ENCODE measurements at regions not wholly inside any gene's neighbourhood (a gene's known extent, or its start where the extent isn't known, plus 50 kb on each side); places are given as distances from the start of the nearest gene placed in this dataset.
"Not testable (repeated sequence)": the region's sequence is repeated elsewhere in the genome, so short reads cannot be mapped to it uniquely, and the experiment has no call there.

DNA sequence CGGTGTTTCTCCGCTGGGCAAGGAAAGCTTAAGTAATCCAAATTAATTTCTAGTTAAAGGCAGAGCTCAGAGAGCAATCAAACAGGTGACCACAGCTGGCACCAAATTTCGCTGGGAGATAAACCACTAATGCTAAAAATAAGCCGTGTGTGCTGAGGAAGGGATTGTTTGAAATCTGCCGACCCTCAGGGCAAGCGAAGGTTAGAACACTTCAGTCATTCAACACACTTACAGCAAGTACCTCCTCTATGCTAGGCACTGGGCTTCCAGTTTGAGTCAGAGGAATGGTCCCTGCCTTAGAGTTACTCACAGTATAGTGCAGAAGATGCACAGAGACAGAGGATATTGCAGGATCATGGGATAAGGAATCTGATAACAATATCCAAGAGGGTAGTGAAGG lies 467.9 kb upstream of the PODXL start:
- Histone ChIP-seq H3K9ac (ENCODE audit: low read length) (no peak overlapping the region), H3K36me3 (ENCODE audit: control insufficient read depth, insufficient read depth, low read length) (no peaks in the 10 kb centered on the region), H3K27ac (ENCODE audit: low read depth, low read length) (no peak overlapping the region), H3K4me1 (ENCODE audit: control insufficient read depth, insufficient read depth, low read length) (no peaks in the 10 kb centered on the region), H3K4me3 (ENCODE audit: low read length) (no peak overlapping the region), H3K27me3 (ENCODE audit: control insufficient read depth, insufficient read depth, low read length) (no peaks in the 10 kb centered on the region)

DNA sequence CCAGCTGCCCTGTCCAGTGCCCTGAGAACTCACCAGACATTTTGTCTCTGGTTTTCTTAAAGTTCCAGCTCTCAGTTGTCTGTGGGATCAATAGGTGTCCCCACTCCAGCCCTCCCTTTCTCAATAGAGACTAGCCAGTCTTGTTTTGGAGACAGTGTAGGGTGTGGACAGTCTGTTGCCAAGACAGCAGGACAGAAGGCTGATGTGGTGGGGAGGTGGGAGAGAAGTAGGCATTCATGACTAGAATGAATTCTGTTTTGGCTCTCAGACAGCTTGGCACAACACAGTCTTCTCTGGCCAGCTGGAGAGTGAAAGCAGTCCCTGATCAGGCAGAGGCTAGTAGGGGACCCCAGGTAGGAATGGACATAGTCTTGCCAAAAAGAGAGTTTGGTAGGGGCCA lies 467.0 kb upstream of the PODXL start:
- Histone ChIP-seq H3K36me3 (ENCODE audit: control insufficient read depth, insufficient read depth, low read length) (no peaks in the 10 kb centered on the region), H3K27me3 (ENCODE audit: control insufficient read depth, insufficient read depth, low read length) (no peaks in the 10 kb centered on the region), H3K9ac (ENCODE audit: low read length) (no peak overlapping the region), H3K4me1 (ENCODE audit: control insufficient read depth, insufficient read depth, low read length) (no peaks in the 10 kb centered on the region), H3K27ac (ENCODE audit: low read depth, low read length) (no peak overlapping the region), H3K4me3 (ENCODE audit: low read length) (no peak overlapping the region)

DNA sequence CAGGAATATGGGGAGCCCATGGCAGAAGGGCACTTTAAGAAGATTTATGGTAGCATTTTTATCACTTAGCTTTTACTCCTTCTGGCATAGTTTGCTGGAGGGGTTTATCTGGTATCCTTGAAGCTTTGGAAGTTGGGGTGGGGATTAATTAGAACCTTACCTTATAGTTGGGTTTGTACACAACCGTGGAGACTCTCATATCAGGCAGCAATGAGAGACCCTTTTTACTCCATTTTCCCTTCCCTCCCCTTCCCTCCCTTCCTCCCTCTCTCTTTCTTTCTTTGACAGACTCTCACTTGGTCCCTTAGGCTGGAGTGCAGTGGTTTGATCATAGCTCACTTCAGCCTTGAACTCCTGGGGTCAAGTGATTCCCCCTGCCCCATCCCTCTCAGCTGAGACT lies 465.8 kb upstream of the PODXL start:
- H3K27ac ChIP-seq (ENCODE audit: low read depth, low read length), result no peak overlapping the region
- H3K36me3 ChIP-seq (ENCODE audit: control insufficient read depth, insufficient read depth, low read length), result no peaks in the 10 kb centered on the region
- no peak overlapping the region for H3K4me3 ChIP-seq (ENCODE audit: low read length)
- H3K4me1 ChIP-seq (ENCODE audit: control insufficient read depth, insufficient read depth, low read length), result no peaks in the 10 kb centered on the region
- no peaks in the 10 kb centered on the region for H3K27me3 ChIP-seq (ENCODE audit: control insufficient read depth, insufficient read depth, low read length)
- no peak overlapping the region for H3K9ac ChIP-seq (ENCODE audit: low read length)

GRCh38 chr7:132019703-132020102 lies 463.3 kb upstream of the PODXL start:
- Histone ChIP-seq H3K36me3 (ENCODE audit: control insufficient read depth, insufficient read depth, low read length) (no peaks in the 10 kb centered on the region), H3K4me1 (ENCODE audit: control insufficient read depth, insufficient read depth, low read length) (no peaks in the 10 kb centered on the region), H3K27ac (ENCODE audit: low read depth, low read length) (no peak overlapping the region), H3K27me3 (ENCODE audit: control insufficient read depth, insufficient read depth, low read length) (no peaks in the 10 kb centered on the region), H3K9ac (ENCODE audit: low read length) (no peak overlapping the region), H3K4me3 (ENCODE audit: low read length) (no peak overlapping the region)

DNA sequence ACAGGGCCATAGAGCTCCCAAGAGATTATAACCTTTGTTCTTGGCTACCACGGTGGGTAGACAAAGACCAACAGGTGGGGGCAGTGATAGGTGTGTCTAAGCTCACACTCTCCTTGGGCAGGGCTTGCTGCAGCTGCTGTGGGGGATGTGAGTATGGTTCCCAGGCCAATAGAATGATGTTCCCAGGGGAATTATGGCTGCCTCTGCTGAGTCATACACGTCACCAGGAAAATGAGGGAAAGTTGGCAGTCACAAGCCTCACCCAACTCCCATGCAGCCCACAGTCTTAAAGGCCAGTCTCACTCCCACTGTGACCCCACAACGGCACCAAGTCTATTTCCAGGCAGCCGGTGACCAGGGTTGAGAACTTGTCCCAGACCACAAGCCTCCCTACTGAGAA lies 453.4 kb upstream of the PODXL start:
- Histone ChIP-seq H3K27ac (ENCODE audit: low read depth, low read length) (no peak overlapping the region), H3K4me1 (ENCODE audit: control insufficient read depth, insufficient read depth, low read length) (no peaks in the 10 kb centered on the region), H3K36me3 (ENCODE audit: control insufficient read depth, insufficient read depth, low read length) (no peaks in the 10 kb centered on the region), H3K9ac (ENCODE audit: low read length) (no peak overlapping the region), H3K27me3 (ENCODE audit: control insufficient read depth, insufficient read depth, low read length) (no peaks in the 10 kb centered on the region), H3K4me3 (ENCODE audit: low read length) (no peak overlapping the region)

DNA sequence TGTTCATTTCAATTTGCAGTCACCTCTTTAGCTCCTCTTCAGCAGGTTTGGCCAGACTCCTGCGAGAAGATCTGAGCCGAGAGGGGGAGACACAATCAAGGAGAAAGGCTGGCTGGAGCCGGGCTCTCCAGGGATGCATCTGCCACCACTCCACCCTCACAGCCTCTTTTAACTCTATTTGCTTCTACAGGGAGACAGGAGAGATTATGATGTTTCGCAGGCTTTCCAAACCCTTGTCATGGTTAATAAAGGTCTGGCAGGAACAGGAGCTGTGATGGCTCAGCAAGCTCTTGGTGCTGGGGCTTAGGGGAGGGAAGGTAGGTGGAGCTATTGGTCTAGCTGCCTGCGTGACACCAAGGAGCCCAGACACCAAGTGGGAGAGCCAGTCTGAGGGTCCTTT lies 448.1 kb upstream of the PODXL start:
- no peak overlapping the region for H3K4me3 ChIP-seq (ENCODE audit: low read length)
- no peaks in the 10 kb centered on the region for H3K27me3 ChIP-seq (ENCODE audit: control insufficient read depth, insufficient read depth, low read length)
- no peak overlapping the region for H3K9ac ChIP-seq (ENCODE audit: low read length)
- H3K27ac ChIP-seq (ENCODE audit: low read depth, low read length), result no peak overlapping the region
- no peaks in the 10 kb centered on the region for H3K36me3 ChIP-seq (ENCODE audit: control insufficient read depth, insufficient read depth, low read length)
- H3K4me1 ChIP-seq (ENCODE audit: control insufficient read depth, insufficient read depth, low read length), result no peaks in the 10 kb centered on the region

DNA sequence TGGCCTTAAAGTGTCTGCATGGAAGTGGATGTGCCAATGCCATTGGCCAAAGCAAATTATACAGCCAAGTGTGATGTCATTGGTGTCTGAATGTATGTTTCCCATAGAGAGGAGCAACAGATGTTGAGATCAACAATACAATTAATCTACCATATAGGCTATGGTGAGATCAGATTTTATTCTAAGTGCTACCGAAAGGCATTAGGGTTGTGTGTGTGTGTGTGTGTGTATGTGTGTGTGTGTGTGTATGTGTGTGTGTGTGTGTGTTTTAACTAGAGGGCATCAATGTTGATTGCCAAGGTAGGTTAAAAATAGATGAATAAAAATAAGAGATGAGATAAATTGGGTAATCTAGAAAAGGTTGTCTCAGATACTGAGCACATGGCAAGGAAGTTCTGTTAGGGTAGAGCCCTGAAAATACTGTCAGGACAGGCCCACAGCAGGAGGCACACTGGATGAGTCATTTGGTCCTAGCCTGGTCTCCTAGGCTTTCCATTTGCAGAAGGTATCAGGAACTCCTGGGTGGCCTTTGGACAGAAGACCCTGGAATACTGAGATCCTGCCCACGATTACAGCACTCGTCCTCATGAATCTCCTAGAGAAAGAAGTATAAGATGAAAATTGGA lies 446.0 kb upstream of the PODXL start:
- H3K9ac ChIP-seq (ENCODE audit: low read length), result no peak overlapping the region
- no peak overlapping the region for H3K27ac ChIP-seq (ENCODE audit: low read depth, low read length)
- no peaks in the 10 kb centered on the region for H3K27me3 ChIP-seq (ENCODE audit: control insufficient read depth, insufficient read depth, low read length)
- H3K36me3 ChIP-seq (ENCODE audit: control insufficient read depth, insufficient read depth, low read length), result no peaks in the 10 kb centered on the region
- no peak overlapping the region for H3K4me3 ChIP-seq (ENCODE audit: low read length)
- no peaks in the 10 kb centered on the region for H3K4me1 ChIP-seq (ENCODE audit: control insufficient read depth, insufficient read depth, low read length)

DNA sequence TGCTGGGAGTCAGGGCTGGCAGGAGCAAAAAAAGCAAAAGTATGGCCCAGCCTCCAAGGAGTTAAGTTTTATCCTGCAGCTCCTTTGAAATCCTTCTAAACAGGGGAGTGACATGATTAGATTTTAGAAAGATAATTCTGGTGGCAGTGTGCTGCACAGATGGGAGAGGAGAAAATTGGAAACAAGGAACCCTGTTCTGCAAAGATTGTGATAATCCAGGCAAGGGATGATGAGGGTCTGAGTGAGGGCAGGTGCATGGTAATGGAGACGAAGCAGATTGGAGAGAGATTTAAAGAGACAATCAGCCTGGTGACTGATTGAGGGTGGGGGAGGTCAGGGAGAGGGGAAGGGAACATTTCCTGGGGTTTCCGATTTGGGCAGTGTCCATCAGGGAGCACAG lies 444.7 kb upstream of the PODXL start:
- Histone ChIP-seq H3K27ac (ENCODE audit: low read depth, low read length) (no peak overlapping the region), H3K36me3 (ENCODE audit: control insufficient read depth, insufficient read depth, low read length) (no peaks in the 10 kb centered on the region), H3K9ac (ENCODE audit: low read length) (no peak overlapping the region), H3K27me3 (ENCODE audit: control insufficient read depth, insufficient read depth, low read length) (no peaks in the 10 kb centered on the region), H3K4me3 (ENCODE audit: low read length) (no peak overlapping the region), H3K4me1 (ENCODE audit: control insufficient read depth, insufficient read depth, low read length) (no peaks in the 10 kb centered on the region)

- no peaks in the 10 kb centered on the region for H3K36me3 ChIP-seq (ENCODE audit: control insufficient read depth, insufficient read depth, low read length)
- H3K4me3 ChIP-seq (ENCODE audit: low read length), result no peak overlapping the region
- H3K27me3 ChIP-seq (ENCODE audit: control insufficient read depth, insufficient read depth, low read length), result no peaks in the 10 kb centered on the region
- H3K4me1 ChIP-seq (ENCODE audit: control insufficient read depth, insufficient read depth, low read length), result no peaks in the 10 kb centered on the region
- H3K9ac ChIP-seq (ENCODE audit: low read length), result no peak overlapping the region
- H3K27ac ChIP-seq (ENCODE audit: low read depth, low read length), result no peak overlapping the region
These were observed 442.8 kb upstream of the PODXL start for GRCh38 chr7:131999193-131999592.

DNA sequence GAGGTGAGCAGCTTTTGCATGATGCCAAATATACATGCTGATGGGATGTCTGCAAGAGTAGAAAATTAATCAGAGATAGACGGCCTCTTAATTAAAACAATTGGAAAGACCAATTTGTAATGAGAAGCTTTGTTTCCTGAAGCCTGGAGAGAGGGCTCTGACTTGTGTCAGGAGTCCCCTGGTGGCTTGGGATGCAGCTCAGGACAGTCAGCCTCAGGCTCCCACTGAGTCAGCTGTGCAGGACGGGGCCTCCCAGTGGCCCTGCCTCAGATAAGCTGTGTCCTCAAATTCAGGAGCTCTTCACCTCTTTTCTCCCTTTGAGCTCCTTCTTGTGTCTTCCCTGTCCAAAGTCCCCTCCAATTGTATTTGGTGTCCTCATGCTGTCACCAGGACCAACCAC lies 438.9 kb upstream of the PODXL start:
- Histone ChIP-seq H3K9ac (ENCODE audit: low read length) (no peak overlapping the region), H3K27me3 (ENCODE audit: control insufficient read depth, insufficient read depth, low read length) (no peaks in the 10 kb centered on the region), H3K36me3 (ENCODE audit: control insufficient read depth, insufficient read depth, low read length) (no peaks in the 10 kb centered on the region), H3K27ac (ENCODE audit: low read depth, low read length) (no peak overlapping the region), H3K4me3 (ENCODE audit: low read length) (no peak overlapping the region), H3K4me1 (ENCODE audit: control insufficient read depth, insufficient read depth, low read length) (no peaks in the 10 kb centered on the region)

DNA sequence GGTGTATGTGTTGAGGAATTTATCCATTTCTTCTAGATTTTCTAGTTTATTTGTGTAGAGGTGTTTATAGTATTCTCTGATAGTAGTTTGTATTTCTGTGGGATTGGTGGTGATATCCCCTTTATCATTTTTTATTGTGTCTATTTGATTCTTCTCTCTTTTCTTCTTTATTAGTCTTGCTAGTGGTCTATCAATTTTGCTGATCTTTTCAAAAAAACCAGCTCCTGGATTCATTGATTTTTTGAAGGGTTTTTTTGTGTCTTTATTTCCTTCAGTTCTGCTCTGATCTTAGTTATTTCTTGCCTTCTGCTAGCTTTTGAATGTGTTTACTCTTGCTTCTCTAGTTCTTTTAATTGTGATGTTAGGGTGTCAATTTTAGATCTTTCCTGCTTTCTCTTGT lies 424.6 kb upstream of the PODXL start:
- H3K27ac ChIP-seq (ENCODE audit: low read depth, low read length); H3K4me3 ChIP-seq (ENCODE audit: low read length); H3K9ac ChIP-seq (ENCODE audit: low read length); H3K36me3 ChIP-seq (ENCODE audit: control insufficient read depth, insufficient read depth, low read length); H3K4me1 ChIP-seq (ENCODE audit: control insufficient read depth, insufficient read depth, low read length); H3K27me3 ChIP-seq (ENCODE audit: control insufficient read depth, insufficient read depth, low read length): not testable (repeated sequence)

GRCh38 chr7:131978118-131978517 lies 421.7 kb upstream of the PODXL start:
- H3K36me3 ChIP-seq (ENCODE audit: control insufficient read depth, insufficient read depth, low read length); H3K27ac ChIP-seq (ENCODE audit: low read depth, low read length); H3K4me1 ChIP-seq (ENCODE audit: control insufficient read depth, insufficient read depth, low read length); H3K27me3 ChIP-seq (ENCODE audit: control insufficient read depth, insufficient read depth, low read length); H3K4me3 ChIP-seq (ENCODE audit: low read length); H3K9ac ChIP-seq (ENCODE audit: low read length): not testable (repeated sequence)

GRCh38 chr7:131976411-131976810 lies 420.0 kb upstream of the PODXL start:
- Histone ChIP-seq H3K27me3 (ENCODE audit: control insufficient read depth, insufficient read depth, low read length) (no peaks in the 10 kb centered on the region), H3K27ac (ENCODE audit: low read depth, low read length) (no peak overlapping the region), H3K4me1 (ENCODE audit: control insufficient read depth, insufficient read depth, low read length) (no peaks in the 10 kb centered on the region), H3K9ac (ENCODE audit: low read length) (no peak overlapping the region), H3K36me3 (ENCODE audit: control insufficient read depth, insufficient read depth, low read length) (no peaks in the 10 kb centered on the region), H3K4me3 (ENCODE audit: low read length) (no peak overlapping the region)

Data from rectal smooth muscle tissue (tissue), 1 donor.